NCI-H187 treated with DMSO at 0.1 percent for 48 hours (cell line): ENCODE measurements at regions not wholly inside any gene's neighbourhood (a gene's known extent, or its start where the extent isn't known, plus 50 kb on each side); places are given as distances from the start of the nearest gene placed in this dataset.
"Not testable (repeated sequence)": the region's sequence is repeated elsewhere in the genome, so short reads cannot be mapped to it uniquely, and the experiment has no call there.

Source experiments
- DNase-seq: peaks from one replicate; lab custom pipeline; 2025; lab: John Stamatoyannopoulos, UW

- no peak for DNase-seq
These were observed 56.5 kb downstream of the KCTD12 start for GRCh38 chr13:76829572-76830327.

DNA sequence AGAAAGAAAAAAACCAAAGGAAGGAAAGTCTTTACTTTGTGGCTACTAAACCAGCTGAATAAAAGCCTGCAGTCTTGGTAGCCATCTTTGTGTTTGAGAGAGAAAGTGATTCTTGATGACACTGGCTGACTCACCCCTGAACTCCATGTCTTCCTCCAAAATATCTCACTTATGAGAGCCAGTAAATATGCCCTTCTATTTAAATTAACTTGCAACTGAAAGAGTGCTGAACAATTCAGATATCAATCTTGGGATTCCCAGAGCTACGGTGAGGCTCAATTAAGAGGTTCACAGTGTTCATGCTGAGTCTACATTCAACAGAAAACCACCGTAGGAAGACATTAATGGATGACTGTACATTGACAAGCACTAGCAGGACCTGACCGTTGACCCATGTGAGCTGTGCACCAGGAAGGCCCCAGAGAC is 57.9 kb downstream of the KCTD12 start:
- DNase-seq = no peak

DNA sequence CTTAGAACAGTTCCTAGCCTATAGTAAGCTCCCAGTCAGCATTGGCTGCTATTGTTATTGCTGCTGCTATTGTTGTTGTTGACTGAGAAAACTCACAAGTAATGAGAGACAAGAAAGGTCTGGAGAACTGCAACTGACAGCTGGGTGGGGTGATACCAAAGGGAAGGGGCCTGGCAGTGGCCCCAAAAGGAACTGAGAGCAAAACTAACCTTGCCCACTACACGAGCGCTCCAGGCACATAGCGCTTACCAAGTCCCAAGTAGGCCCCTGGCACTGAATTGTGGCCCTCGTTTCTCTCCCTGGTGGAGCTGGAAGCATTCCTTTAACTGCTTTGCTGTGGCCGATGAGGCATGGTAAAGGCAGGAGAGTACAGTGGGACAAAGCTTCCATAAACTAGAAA is 59.7 kb downstream of the KCTD12 start:
- DNase-seq = no peak

- no peak for DNase-seq
These were observed 60.8 kb downstream of the KCTD12 start for GRCh38 chr13:76825430-76825829.

GRCh38 chr13:76823969-76824368 is 62.2 kb downstream of the KCTD12 start:
- DNase-seq = no peak

DNA sequence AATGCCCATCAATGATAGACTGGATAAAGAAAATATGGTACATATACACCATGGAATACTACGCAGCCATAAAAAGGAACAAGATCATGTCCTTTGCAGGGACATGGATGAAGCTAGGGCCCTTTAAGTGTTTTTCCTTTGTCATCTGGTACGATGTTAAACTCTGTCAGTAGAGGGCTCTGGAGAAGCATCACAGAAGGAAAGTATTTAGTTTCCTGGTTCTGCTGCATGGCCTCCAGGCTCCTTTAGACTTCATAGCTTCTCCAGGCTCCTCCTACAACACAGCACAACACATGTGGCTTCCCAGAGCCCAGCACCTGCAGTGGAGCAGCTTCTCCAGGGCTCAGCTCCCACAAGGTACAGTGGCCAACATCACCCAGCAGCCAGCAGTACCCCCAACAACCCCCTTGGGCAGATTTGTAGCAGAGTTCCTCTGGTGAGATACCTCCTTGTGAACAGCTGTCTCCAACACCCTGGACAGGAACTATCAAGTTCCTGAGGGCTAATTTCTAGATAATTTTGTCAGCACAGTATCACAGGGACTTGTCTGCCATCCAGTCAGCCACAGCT is 63.4 kb downstream of the KCTD12 start:
- no peak for DNase-seq

DNA sequence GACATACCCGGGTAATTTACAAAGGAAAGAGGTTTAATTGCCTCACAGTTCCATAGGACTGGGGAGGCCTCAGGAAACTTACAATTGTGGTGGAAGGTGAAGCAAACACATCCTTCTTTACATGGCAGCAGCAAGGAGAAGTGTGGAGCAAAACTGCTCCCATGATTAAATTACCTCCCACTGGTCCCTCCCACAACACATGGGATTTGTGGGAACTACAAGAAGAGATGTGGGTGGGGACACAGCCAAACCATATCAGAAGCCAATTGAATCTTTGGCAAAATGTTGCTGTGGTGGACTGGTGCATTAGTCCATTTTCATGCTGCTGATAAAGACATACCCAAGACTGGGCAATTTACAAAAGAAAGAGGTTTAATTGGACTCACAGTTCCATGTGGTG is 65.0 kb downstream of the KCTD12 start:
- DNase-seq = not testable (repeated sequence)

DNA sequence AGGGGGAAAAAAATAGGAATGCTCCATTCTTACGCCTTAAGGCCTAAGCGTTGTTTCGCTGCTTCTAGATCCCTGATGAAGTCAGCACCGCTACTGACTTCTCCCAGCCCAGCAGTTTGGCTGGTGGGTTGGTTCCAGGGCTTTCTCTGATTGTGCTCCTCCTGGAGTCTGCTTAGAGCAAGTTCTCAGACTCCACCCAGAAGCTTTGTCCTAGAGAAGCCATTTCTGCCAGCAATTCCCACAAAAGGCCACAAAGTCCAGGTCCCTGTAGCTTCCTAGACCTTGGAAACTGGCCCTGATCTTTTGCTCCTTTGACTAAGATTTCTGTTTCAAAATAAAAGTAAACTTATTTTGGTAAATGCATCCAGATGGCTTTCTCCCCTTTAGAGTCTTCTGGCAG is 65.4 kb downstream of the KCTD12 start:
- no peak for DNase-seq

DNA sequence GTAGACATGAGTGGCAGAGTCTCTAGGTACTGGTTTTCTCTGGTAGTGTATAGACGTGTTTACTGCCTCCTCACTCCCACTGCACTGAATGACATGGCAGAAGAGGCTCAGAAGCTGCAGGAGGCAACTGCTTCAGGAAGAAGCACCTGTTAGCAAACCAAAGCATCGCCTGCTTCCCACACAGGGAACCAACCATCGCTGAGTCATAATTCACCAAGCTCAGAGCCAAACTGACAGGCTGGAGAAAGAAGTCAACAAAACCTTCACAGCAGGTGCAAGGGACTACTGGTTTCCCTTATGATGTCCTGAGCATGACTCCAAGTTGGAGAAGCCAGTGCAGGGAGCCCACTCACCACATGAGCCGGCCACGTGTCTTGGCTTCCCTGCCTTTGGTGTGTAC is 69.8 kb downstream of the KCTD12 start:
- no peak for DNase-seq

DNA sequence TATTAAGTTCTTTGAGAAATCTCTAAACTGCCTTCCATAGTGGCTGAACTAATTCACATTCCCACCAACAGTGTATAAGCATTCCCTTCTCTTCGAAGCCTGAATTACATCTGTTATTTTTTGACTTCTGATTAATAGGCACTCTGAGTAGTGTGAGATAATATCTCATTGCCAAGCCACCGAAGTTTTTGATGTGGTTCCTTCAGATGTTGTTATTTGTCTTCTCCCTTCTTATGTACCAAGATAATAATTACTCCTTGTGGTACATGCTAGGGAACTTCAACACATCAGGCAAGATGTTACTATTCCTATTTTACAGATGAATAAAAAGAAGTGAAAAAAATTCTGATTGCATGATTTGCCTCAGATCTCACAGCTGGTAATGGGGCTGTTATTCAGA is 70.9 kb downstream of the KCTD12 start:
- DNase-seq = no peak

DNA sequence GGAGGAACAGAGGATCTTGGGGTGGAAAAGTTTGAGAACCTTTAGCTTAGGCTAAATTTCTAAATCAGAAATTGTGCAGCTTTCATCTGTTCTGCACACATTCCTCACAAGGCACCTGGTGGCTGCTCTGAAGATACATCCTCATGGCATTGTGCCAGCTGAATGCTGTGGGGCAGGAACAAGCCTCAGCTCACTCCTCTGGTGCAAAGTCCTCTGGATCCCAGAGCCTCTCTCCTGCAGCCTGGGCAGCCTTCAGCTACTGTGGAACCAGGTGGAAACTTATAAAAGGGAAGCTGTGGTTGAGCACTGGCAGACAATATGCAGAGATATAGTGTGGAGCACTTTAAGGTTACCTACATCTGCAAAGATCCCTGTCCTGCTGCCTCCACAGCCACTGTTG is 72.3 kb downstream of the KCTD12 start:
- no peak for DNase-seq

GRCh38 chr13:76813000-76813691 is 73.1 kb downstream of the KCTD12 start:
- DNase-seq = no peak

GRCh38 chr13:76812206-76812897 is 73.9 kb downstream of the KCTD12 start:
- DNase-seq = no peak

DNA sequence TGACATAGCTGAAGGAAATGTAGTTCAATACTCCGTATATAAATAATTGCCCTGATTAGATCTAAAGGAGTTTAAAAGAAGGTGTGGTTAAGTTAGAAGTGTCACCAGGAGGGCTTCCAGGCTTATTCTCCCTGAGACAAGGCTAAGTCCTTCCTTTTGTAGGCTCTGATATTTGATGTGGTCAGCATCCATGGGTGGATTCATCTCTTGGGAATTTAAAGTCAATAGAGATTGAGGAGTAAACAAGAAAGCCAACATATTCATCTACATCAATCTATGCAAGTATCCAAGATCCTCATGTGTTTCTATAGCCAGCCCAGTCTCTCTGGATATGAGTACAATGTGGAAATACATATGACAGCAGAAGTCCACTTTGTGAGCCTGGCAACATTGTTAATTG is 76.8 kb downstream of the KCTD12 start:
- no peak for DNase-seq

GRCh38 chr13:76808927-76809326 is 77.3 kb downstream of the KCTD12 start:
- DNase-seq = no peak

- DNase-seq = no peak
These were observed 81.4 kb downstream of the KCTD12 start for GRCh38 chr13:76804801-76805200.

DNA sequence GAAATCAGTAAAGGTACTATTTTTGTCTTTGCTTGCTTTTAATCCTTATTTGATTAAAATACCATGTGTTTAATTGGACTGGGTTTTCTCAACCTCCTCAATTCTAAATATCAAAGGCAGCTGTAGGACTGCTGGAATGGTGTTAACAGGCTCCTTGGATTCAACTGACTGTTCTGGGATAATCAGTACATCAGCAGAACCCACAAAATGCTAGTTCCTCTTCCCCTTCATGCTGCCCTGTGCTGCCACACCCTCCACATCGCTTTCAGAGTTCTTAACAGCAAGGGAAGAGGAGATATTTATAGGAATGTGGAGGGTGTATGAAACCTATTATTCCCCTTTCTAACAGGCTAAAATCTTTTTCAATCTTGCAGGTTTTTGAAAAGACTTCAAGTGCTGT is 82.4 kb downstream of the KCTD12 start:
- DNase-seq = no peak

DNA sequence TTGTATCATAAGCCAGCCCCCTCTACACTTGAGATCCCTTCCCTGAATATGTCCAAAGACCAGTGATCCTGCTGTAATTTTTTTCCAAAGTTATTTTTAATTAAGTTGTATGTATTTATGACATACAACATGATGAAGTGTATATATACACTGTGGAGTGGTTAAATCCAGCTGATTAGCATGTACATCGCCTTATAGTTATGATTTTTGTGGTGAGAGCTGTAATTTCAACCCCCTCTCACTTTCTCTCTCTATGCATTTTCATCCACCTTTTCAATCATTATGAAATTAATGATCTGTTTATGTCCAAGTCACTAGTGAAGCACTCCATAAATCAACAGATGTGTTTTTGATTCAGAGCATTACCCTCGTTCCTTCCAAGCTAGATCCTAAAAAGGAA is 85.3 kb downstream of the KCTD12 start:
- no peak for DNase-seq

GRCh38 chr13:76799696-76800095 is 86.5 kb downstream of the KCTD12 start:
- no peak for DNase-seq

- DNase-seq = no peak
These were observed 88.2 kb downstream of the KCTD12 start for GRCh38 chr13:76798037-76798436.

DNA sequence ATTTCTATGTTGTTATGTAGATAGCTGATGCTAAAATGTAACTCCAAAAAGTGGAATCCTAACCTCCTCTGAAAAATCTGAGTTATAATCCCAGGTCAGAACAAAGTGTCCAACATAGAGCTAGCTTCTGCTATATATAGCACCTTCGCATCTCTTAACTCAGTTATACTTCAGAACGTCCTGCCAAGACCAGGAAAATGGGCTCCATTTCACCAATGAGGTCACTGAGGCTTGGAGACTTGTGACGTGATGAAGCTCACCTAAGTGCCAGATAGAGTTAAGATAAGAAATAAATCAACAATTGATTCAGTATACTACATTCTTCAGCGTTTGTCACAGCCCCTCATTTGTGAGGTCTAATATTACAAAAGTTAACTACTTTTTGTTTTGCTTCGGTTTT is 88.8 kb downstream of the KCTD12 start:
- DNase-seq = no peak

GRCh38 chr13:76796851-76797250 is 89.4 kb downstream of the KCTD12 start:
- DNase-seq = no peak
